Endothelial cell of umbilical vein (primary cell): ENCODE measurements at regions not wholly inside any gene's neighbourhood (a gene's known extent, or its start where the extent isn't known, plus 50 kb on each side); places are given as distances from the start of the nearest gene placed in this dataset.

Experiments
- BruUV-seq: library from RNA; stranded (reverse); fragments of 400-500 nt; replicated peaks from 2 replicates; lab custom pipeline; 2021; lab: Mats Ljungman, UMichigan
- CTCF ChIA-PET: fragments of 300-600, 350-600 bp; sonication (Branson Sonifier 250); formaldehyde crosslinking; loops from one replicate; lab custom pipeline; 2021; ENCODE audit warnings: antibody characterized with exemption, inconsistent platforms; lab: Charles Lee
- POLR2A ChIA-PET: fragments of 300-600, 350-600 bp; sonication (Branson Sonifier 250); formaldehyde crosslinking; loops from one replicate; lab custom pipeline; 2021; ENCODE audit warnings: antibody characterized with exemption, inconsistent platforms; lab: Charles Lee
- DNase-seq: peaks from one replicate; pipeline ENCODE4 v3.0.0-alpha.2; 2011; ENCODE audit warnings: low read depth, low spot score
- FAIRE-seq: peaks from 2 replicates; lab custom pipeline; 2011; peaks lifted over from hg19 to GRCh38; lab: Jason Lieb, UNC
- H2AFZ ChIP-seq: 2 replicates; pipeline ENCODE4 v1.6.0; 2012; ENCODE audit warnings: low read depth, low read length, control low read depth, inconsistent platforms
- H3K27ac ChIP-seq: 2 replicates; pipeline ENCODE4 v1.5.1; 2011; ENCODE audit warnings: low read depth, mild to moderate bottlenecking, control low read depth, low read length, moderate library complexity; ENCODE audit not compliant: insufficient read depth
- H3K27me3 ChIP-seq, 2 experiments: 2 replicates each; pipeline versions ENCODE4 v1.6.0 to v1.6.1; 2011; ENCODE audit warnings: low read length in 2 of 2, mixed read lengths in 1 of 2; ENCODE audit not compliant: control insufficient read depth in 2 of 2, insufficient read depth in 2 of 2
- H3K36me3 ChIP-seq, 2 experiments: 2 replicates in 1 of 2; 3 replicates in 1 of 2; pipeline ENCODE4 v1.5.1; 2011; ENCODE audit warnings: low read length in 2 of 2, mild to moderate bottlenecking in 1 of 2, moderate library complexity in 1 of 2; ENCODE audit not compliant: control insufficient read depth in 2 of 2, insufficient read depth in 2 of 2; ENCODE audit errors: extremely low read depth in 1 of 2
- H3K4me1 ChIP-seq: 3 replicates; pipeline ENCODE4 v1.5.1; 2011; ENCODE audit warnings: mild to moderate bottlenecking, low read length; ENCODE audit not compliant: control insufficient read depth, insufficient read depth; ENCODE audit errors: extremely low read depth
- H3K4me2 ChIP-seq: 2 replicates; pipeline ENCODE4 v1.6.1; 2011; ENCODE audit warnings: low read length, control low read depth, mixed read lengths; ENCODE audit not compliant: insufficient read depth
- H3K4me3 ChIP-seq, 3 experiments: fragments of 200-600 bp in 1 of 3; sonication (generic), shearing (Covaris generic) in 1 of 3; replicated peaks in 1 of 3; 2 replicates each; pipeline ENCODE4 v1.5.1; 2011 to 2016; ENCODE audit warnings: control low read depth in 3 of 3, low read length in 3 of 3, mild to moderate bottlenecking in 2 of 3, inconsistent platforms in 1 of 3, low read depth in 1 of 3, moderate library complexity in 1 of 3; ENCODE audit not compliant: insufficient read depth in 1 of 3
- H3K79me2 ChIP-seq: 2 replicates; pipeline ENCODE4 v1.6.0; 2012; ENCODE audit warnings: low read length, inconsistent platforms; ENCODE audit not compliant: control insufficient read depth, insufficient read depth
- H3K9ac ChIP-seq: replicated peaks from 2 replicates; pipeline ENCODE3; 2011; ENCODE audit warnings: low read length, control low read depth; ENCODE audit not compliant: insufficient read depth; ENCODE audit errors: extremely low read depth
- H3K9me1 ChIP-seq: replicated peaks from 3 replicates; pipeline ENCODE4 v1.6.0; 2011; ENCODE audit warnings: mild to moderate bottlenecking, low read length; ENCODE audit not compliant: control insufficient read depth, insufficient read depth; ENCODE audit errors: extremely low read depth
- H3K9me3 ChIP-seq: replicated peaks from 2 replicates; pipeline ENCODE4 v1.5.1; 2012; ENCODE audit warnings: low read length, inconsistent platforms; ENCODE audit not compliant: control insufficient read depth, insufficient read depth
- H4K20me1 ChIP-seq: replicated peaks from 2 replicates; pipeline ENCODE3; 2011; ENCODE audit warnings: mild to moderate bottlenecking, low read length; ENCODE audit not compliant: control insufficient read depth, insufficient read depth; ENCODE audit errors: extremely low read depth
- EZH2 ChIP-seq: IDR thresholded peaks from 2 replicates; pipeline ENCODE4 v1.6.1; 2012; ENCODE audit warnings: borderline replicate concordance, low read depth, mild to moderate bottlenecking, moderate library complexity, low read length, inconsistent platforms; ENCODE audit not compliant: severe bottlenecking
- FOS ChIP-seq: IDR thresholded peaks from 2 replicates; pipeline ENCODE4 v1.6.1; 2011; ENCODE audit warnings: mild to moderate bottlenecking, low read length, moderate library complexity, borderline replicate concordance; ENCODE audit not compliant: insufficient read depth
- GATA2 ChIP-seq: IDR thresholded peaks from 2 replicates; pipeline ENCODE4 v1.7.0; 2011; ENCODE audit warnings: low read depth, mild to moderate bottlenecking, moderate library complexity, mixed read lengths, low read length; ENCODE audit not compliant: insufficient read length, insufficient read depth
- JUN ChIP-seq: IDR thresholded peaks from 2 replicates; pipeline ENCODE4 v1.6.1; 2011; ENCODE audit warnings: borderline replicate concordance, low read depth; ENCODE audit not compliant: insufficient read length, insufficient read depth
- MYC ChIP-seq: IDR thresholded peaks from one replicate; pipeline ENCODE4 v1.6.1; 2011; ENCODE audit warnings: mild to moderate bottlenecking, low read depth, low read length
- POLR2A ChIP-seq: IDR thresholded peaks from 2 replicates; pipeline ENCODE4 v1.6.1; 2012; ENCODE audit warnings: low read depth, mild to moderate bottlenecking, control low read depth, low read length
- dilution Hi-C: fragments of 300-500 bp; cut with MboI; formaldehyde crosslinking; loops from one replicate; pipeline ENCODE4 v1.15.0; 2019; ENCODE audit warnings: low sequenced_read_pairs; ENCODE audit not compliant: extremely low pct_ligation_motif_present
- intact Hi-C: fragments of 100-400 bp; cut with micrococcal nuclease; formaldehyde crosslinking; loops from one replicate; pipeline ENCODE4 v1.10.0; 2022

DNA sequence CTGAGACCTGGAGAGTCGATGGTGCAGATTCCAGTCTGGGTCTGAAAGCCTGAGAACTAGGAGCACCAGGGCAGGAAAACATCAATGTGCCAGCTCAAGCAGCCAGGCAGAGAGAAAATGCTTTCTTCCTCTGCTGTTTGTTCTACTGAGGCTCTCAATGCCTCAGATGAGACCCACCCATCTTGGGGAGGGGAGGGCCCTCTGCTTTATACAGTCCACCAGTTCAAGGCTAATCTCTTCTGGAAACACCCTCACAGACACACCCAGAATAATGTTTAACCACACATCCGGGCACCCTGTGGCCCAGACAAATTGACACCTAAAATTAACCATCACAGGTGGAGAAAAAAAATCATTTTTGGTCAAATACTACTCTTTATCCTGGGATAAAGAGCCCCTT is 89.3 kb upstream of the SLC22A23 start:
- no peaks in the 10 kb centered on the region for H3K79me2 ChIP-seq
- BruUV-seq = no TSS peak
- no peak overlapping the region for H3K4me3 ChIP-seq
- ChIA-PET POLR2A (no interaction called here), CTCF (no interaction called here)
- DNase-seq (no peak), FAIRE-seq (no peak)
- no peaks in the 10 kb centered on the region for H3K9me1 ChIP-seq
- no peaks in the 10 kb centered on the region for H3K9me3 ChIP-seq
- dilution Hi-C loops (no loop called here), intact Hi-C loops (loop anchor here (10.0 kb wide), 1 partner anchor 459 kb away; no protein-coding TSS in a partner anchor)
- H3K27me3 ChIP-seq = peaks cover 12 to 14% of the 10 kb centered on the region in 2 experiments
- no peaks in the 10 kb centered on the region for H3K4me1 ChIP-seq
- no peak overlapping the region for H3K4me2 ChIP-seq
- H3K36me3 ChIP-seq = no peaks in the 10 kb centered on the region
- no peak overlapping the region for H3K9ac ChIP-seq
- H3K27ac ChIP-seq = no peak overlapping the region
- H4K20me1 ChIP-seq = no peaks in the 10 kb centered on the region
- TF ChIP-seq FOS = no peak
- TF ChIP-seq GATA2 = no peak
- TF ChIP-seq EZH2 = no peak
- TF ChIP-seq JUN = no peak
- H2AFZ ChIP-seq = no peak overlapping the region

DNA sequence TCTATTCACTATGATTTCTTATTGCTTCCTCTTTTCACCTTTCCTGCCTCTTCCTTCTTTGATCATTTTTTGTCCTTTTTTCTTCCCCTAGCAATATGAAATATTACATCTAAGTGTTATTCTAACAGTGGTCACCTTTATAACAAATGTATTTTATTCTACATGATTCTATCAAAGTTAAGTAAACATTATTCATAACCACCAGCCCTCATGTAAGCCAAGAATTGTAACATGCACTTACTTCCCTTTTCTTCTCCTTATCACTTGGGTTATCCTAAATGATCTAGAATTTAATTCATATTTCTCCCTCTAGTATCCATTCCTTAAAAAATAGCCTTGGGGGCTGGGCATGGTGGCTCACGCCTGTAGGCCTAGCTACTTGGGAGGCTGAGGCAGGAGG is 88.3 kb upstream of the SLC22A23 start:
- Histone ChIP-seq H4K20me1 (no peaks in the 10 kb centered on the region), H3K9ac (no peak overlapping the region), H3K4me1 (no peaks in the 10 kb centered on the region), H3K9me1 (no peaks in the 10 kb centered on the region), H3K79me2 (no peaks in the 10 kb centered on the region), H3K36me3 (no peaks in the 10 kb centered on the region), H3K4me2 (no peak overlapping the region), H3K4me3 (no peak overlapping the region), H3K27ac (no peak overlapping the region), H2AFZ (no peak overlapping the region), H3K27me3 (peaks cover 6 to 12% of the 10 kb centered on the region in 2 experiments), H3K9me3 (no peaks in the 10 kb centered on the region)
- FAIRE-seq (no peak), DNase-seq (no peak)
- no peak for TF ChIP-seq MYC
- no peak for TF ChIP-seq POLR2A
- intact Hi-C loops (loop anchor here (10.0 kb wide), 1 partner anchor 460 kb away; no protein-coding TSS in a partner anchor), dilution Hi-C loops (no loop called here)
- BruUV-seq = no TSS peak
- ChIA-PET POLR2A (no interaction called here), CTCF (no interaction called here)
